Astrocyte of the spinal cord (primary cell): ENCODE measurements at regions not wholly inside any gene's neighbourhood (a gene's known extent, or its start where the extent isn't known, plus 50 kb on each side); places are given as distances from the start of the nearest gene placed in this dataset.

Experiments used
- DNase-seq: peaks from one replicate; pipeline ENCODE4 v3.0.0; 2011; ENCODE audit warnings: low read depth, low spot score
- H3K4me3 ChIP-seq: 2 replicates; pipeline ENCODE4 v1.5.1; 2011; ENCODE audit warnings: low read depth, mild to moderate bottlenecking, low read length, moderate library complexity
- CTCF ChIP-seq: IDR thresholded peaks from 2 replicates; pipeline ENCODE4 v1.5.1; 2012; ENCODE audit warnings: low read depth, mild to moderate bottlenecking, low read length, inconsistent platforms
- in situ Hi-C: cut with HindIII; loops from 2 replicates; pipeline ENCODE4 v1.10.0; 2017; ENCODE audit warnings: low sequenced_read_pairs

GRCh38 chr18:69205925-69206324 is 194.8 kb upstream of the DOK6 start:
- TF ChIP-seq CTCF, result no peak
- no peak overlapping the region for H3K4me3 ChIP-seq
- no peak for DNase-seq
- in situ Hi-C loops, result no loop called here

GRCh38 chr18:69208545-69208944 is 192.1 kb upstream of the DOK6 start:
- DNase-seq, result no peak
- in situ Hi-C loops, result no loop called here
- TF ChIP-seq CTCF, result no peak
- H3K4me3 ChIP-seq, result no peak overlapping the region

DNA sequence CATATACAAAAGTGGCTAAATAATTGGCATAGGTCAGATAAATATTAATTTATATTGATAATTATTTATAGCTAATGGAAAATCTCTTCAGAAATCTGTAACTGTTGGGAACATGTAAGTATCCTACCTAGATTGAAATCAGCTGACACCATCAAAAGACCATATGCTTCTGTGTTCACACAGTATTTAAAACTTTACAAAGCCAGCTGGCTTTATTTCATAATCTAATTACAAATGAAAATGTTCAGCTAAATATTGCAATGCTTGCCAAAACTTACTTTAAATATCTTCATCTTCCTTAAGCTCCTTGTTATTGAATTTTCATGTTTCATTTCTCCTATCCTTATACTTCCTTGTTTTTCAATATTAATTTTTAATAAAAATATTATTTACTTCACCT is 190.9 kb upstream of the DOK6 start:
- in situ Hi-C loops, result no loop called here
- DNase-seq, result no peak
- TF ChIP-seq CTCF, result no peak
- no peak overlapping the region for H3K4me3 ChIP-seq

- TF ChIP-seq CTCF, result no peak
- in situ Hi-C loops, result no loop called here
- no peak overlapping the region for H3K4me3 ChIP-seq
- DNase-seq, result no peak
These were observed 186.8 kb upstream of the DOK6 start for GRCh38 chr18:69213842-69214241.

DNA sequence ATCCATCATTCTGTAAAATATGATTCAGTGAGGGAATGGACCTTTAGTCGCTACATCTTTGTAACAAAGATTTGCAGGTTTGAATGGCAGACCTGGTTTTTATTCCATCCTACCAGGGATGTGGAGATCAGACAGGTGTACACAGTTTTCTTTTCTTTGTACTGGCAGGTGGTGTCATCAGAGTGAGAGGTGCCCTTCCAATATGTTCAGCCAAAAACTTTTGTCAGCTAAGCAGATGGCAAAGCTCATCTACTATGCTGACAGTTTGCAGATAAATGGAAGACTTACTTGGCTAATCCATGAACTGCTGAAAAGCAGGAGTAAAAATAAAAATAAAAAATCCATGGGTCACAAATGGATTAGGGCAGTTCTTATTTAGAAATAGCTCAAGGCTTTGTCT is 185.5 kb upstream of the DOK6 start:
- H3K4me3 ChIP-seq, result no peak overlapping the region
- DNase-seq, result no peak
- TF ChIP-seq CTCF, result no peak
- in situ Hi-C loops, result no loop called here

DNA sequence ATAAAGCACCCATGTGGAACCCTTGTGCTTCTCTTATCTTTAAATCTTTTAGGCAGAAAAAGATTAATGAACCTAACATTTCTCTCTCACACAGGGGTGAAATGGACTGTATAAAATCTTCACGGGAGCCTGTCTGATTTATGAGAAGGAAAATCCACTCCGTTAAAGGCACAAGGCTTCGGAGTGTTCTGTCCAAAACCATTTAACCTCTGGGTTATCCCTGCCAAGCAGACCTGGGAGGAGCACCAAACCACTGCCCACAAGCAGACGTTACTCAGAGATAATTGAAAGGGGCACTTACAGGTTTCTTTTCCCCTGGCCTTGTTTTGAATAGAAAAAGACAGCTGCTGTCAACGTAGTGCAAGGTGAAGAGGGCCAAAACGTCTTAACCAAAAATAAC is 184.4 kb upstream of the DOK6 start:
- in situ Hi-C loops, result no loop called here
- H3K4me3 ChIP-seq, result no peak overlapping the region
- TF ChIP-seq CTCF, result no peak
- no peak for DNase-seq
